T-helper 22 cell (primary cell): ENCODE measurements at regions not wholly inside any gene's neighbourhood (a gene's known extent, or its start where the extent isn't known, plus 50 kb on each side); places are given as distances from the start of the nearest gene placed in this dataset.

Source experiments
- DNase-seq: peaks from one replicate; pipeline ENCODE4 v3.0.0-alpha.2; 2020; ENCODE audit warnings: low read depth

DNA sequence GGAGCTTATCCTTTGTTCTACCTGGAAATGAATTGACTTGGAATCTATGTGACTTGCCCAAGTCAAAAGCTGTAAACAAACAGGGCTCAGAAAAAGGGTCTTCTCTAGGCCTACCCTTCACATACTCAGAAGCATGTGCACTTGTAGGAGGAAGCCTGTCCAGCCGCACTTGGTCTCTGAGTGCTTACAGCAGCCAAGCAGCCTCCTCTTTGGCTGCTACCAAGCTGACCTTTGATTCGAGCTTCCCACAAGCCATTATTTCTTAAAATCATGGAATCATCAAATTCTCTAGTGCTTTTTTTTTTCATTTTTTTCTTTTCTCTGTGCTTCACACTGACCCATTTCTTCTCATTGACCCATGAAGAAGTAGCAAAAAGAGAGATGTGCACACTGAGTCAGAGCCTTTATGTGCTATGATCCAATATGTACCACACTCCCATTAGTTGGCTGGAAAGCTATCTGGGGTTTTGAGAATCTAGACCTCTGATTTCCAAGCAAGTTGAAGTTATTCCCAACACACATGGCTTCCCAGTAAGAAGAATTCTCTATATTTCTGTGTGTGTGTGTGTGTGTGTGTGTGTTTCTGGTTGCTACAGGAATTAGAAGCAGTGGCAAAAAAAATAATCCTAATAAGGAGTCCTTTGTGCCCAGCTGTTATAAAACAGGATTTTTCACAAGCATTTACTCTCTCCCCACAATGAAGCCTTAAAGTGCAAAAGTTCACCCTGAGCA lies 550.3 kb upstream of the TNP1 start:
- no peak for DNase-seq

DNA sequence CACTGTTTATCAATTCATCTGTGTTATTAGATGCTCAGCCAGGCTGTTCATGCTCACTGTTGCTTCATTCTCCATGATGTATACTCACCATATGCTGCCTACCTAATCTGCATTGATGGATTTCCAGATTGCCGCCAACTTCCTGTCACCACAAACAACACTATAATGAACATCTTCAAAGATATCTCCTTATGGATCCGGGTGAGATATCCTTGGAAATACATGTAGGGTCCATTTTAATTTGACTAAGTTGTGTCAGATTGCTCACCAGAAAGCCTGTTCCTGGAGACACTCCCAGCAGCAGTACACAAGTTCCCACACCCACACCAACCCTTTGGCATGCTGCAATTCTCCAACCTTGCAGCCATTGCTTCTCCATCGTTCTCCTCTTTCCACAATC lies 547.5 kb upstream of the TNP1 start:
- no peak for DNase-seq

DNA sequence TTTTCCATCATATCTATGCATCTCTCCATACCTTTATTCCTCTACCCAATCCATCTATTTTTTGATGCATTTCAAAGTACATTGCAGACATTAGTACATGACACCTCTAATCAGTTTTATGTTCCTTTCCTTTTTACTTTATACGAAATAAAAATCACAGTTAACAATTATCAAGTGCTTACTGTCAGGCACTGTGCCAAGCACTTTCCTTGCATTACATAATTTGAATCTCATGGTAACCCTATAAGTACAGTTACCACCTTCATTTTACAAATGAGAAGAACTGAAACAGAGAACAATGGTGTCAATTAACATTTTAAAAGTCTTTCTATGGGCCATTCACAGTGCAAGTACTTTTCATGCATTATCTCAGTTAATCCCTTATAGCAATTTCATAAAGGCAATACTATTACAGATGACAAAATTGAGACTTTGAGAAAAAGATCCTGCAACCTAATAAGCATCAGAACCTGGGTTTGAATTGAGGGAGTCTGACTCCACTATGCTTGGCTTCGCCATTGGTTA lies 544.4 kb upstream of the TNP1 start:
- no peak for DNase-seq

DNA sequence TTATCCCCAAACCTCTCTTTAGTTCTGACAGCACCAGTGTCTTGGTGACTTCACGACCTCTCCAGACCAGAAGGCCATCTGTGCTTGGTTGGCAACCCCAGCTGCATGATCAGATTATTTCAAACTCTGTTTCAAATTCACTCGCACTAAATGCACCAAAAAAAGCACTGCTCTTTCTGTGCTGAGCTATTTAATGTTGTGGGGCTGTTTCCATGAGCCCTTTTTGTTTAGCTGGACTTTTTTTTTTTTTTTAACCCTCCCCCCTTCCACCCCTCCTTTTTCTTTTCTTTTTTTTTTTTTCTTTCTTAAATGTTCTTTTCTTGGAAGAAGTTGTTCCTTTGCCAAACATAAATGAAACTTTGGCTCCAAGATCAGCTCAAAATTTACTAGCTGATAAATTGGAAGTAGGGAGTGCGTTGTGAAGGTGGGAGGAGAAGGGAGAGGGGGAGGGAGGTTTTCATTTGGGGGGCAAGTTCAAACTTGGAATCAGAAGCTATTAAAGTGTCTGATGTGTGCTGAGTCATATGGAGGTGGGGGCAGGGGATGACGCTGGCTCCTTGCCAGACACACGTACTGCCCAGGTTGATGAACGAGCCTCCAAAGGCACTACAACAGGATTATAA lies 543.0 kb upstream of the TNP1 start:
- DNase-seq, result no peak

DNA sequence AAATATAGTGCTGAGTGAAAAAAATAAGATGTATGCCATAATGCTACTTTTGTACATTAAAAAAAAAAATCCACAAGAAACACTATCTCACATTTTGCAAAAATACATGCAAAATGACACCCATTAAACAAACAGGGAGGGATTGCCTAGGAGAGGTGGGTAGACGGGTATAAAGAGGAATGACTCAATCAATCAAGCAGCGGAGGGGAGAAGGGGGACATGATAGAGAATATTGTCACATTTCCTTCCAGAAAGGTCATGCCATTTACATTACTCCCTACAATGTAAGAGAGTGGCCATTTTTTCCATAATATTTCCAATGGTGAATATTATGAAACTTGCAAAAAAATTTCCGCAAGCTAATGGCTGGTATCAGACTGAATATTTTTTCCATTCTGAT lies 542.3 kb upstream of the TNP1 start:
- DNase-seq, result no peak

DNA sequence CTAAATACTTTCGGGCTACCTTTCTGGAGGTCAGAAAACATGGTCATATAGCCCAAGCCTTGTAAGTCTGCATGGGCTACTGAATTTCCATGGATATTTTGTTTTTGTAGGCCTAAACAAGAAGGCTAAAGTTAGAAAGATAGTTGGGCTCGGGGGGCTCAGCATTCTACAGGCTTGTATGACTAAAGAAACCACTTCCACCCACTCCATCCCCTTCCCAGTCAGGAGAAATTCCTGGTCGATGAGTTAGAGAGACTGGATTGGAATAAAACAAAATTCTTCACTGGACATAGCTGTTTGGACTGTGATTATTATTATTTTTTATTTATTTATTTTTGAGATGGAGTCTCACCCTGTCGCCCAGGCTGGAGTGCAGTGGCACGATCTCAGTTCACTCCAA lies 539.4 kb upstream of the TNP1 start:
- DNase-seq, result no peak

DNA sequence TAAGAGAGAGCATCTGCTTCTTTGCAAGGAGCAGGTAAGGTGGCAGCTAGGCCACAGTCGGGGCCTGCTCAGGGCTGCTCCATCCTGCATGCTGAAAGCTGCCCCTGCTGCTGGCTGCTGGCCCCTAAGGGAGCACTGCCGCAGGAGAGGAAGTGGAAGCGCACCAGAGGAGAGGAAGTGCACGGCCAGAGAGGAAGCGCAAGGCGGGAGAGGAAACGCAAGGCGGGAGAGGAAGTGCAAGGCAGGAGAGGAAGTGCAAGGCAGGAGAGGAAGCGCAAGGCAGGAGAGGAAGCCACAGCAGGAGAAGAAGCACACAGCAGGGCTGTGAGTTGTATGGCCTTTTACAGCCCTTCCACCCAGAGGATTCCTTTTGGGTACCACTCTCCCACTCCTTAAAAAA lies 539.0 kb upstream of the TNP1 start:
- no peak for DNase-seq

DNA sequence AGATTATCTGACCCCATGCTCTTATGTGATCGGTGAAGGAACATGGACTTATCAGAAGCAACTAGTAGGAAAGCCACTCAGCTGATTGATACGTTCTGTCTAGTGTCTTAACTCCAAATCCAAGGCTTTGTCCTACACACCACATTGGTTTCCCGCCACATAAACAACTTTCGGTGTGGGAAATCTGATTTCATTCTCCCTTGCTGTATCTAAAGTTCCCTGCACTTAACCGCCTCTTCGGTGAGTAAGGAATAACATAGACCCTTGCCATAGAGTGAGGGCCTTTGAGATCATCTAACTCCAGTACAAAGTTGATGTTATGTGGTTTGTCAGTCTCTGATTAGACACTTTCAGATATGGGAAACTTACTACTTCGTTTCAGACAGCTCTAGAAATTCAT lies 538.2 kb upstream of the TNP1 start:
- DNase-seq, result no peak

DNA sequence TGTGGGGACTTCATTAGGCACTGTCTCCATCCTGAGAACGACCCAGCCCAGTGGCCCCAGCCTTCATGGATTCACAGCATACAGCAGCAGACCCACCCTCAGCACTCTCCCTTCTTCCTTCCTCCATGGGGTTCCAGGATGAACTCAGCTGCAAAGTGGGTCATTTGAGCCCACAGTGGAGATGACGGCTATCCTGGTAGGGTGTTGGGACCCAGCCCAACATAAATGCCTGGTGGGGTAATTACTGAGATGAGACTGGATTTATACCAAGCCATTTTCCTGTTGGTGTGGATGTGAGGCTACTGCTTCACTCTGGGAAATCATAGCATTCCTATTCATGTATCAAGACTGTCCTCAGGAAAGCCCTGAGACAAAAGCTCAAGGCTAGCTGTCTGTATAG lies 536.7 kb upstream of the TNP1 start:
- no peak for DNase-seq

DNA sequence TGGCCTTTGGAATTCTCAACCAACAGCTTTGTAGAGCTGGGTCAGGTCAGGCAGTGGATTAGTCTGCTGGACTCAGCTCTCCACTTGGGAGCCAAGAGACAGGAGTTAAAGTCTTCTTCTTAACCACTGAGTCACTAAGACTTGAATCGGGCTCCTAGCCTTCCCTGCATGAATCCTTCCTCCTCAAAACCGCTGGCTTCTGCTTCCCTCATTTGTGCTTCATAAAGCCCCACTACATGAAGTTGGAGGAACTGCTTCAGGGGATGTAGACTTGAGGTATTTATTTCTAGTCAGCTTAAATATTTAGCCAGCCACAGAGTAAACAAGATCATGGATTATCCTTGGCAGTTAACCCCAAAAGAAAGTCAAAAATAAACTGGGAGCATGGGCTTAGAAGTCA lies 536.3 kb upstream of the TNP1 start:
- no peak for DNase-seq

DNA sequence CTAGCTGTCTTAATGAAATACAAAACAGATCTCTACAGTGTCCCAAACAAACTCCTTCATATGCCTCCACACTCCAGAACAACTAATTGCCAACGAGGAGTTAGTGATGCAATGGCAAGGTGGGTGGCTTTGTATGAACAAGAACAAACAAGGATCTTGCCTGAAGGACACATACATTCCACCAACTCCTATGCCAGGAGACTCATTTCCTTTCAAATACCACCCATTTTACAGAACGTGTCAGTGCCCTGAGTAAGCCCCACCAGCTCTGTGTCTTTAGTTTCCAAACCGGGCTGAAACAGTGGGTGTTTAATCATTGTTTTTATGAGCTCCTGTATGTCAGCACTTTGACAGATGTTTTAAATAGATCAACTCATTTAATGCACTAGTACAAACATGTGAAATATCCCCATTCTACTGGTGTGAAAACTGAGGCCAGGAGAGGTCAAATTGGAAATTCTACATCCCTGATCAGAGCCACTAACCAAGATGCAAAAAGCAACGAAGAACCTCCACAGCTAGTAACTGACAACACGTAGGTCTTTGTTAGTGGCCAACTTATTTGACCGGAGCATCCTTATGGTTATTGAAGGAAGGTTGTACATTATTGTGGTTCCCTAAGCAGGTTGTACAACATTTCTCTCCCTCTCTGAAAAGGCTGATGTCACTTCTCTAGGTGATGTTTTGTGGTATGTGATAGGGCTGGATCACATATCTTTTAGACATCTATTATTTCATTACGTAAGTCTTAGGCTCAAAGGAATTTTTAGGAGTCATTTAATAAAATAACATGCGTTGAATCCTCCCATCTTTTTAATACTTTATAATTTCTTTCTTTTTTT lies 534.9 kb upstream of the TNP1 start:
- no peak for DNase-seq

DNA sequence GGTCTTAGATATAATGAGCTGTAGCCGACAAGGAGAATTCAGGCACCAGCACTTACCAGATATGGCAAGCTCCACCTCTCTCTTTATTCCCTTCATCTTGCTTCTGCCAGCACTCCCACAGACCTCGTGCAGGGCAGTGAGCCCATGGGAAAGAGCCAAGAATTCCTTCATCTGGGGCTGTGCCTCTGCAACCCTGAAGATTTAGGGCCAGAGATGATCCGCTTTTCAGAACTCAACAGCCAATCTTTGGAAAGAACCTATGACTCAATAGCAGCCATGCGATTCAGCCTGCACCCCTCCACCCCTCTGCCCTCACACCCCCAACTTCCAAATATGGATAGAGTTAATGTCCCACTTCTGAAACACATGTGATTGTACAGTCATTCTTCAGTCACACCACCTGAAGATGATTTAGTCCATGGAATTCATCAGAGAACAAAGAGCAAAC lies 533.7 kb upstream of the TNP1 start:
- DNase-seq, result no peak

DNA sequence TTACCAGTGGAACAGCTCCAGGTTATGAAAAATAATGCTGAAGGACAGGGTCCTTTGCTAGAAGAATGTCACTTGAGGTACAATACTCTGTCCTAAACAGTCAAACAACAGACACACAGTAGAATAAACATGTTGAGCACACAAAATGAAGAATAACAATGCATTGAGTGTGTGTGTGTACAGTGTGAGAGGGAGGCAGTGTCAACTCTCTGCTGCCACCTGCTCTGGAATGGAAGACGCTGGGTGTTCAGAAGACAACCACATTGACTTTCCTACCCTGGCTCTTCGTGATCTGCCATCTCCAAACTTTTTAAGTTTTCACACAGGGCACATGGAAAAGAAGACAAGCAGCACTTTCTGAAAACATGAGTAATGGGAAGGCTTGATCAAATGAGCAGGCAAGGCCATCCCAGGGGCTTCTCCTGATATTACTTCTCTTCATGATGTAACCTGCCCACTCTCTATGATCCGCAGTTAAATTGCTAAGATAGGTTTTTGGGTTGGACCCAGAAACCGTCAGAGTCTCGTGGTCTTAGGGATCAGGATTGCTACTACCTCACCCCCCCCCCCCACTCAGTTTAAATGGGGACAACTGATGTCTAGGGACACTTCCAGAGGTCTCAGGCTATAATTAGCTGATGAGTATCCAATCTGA lies 533.2 kb upstream of the TNP1 start:
- no peak for DNase-seq

DNA sequence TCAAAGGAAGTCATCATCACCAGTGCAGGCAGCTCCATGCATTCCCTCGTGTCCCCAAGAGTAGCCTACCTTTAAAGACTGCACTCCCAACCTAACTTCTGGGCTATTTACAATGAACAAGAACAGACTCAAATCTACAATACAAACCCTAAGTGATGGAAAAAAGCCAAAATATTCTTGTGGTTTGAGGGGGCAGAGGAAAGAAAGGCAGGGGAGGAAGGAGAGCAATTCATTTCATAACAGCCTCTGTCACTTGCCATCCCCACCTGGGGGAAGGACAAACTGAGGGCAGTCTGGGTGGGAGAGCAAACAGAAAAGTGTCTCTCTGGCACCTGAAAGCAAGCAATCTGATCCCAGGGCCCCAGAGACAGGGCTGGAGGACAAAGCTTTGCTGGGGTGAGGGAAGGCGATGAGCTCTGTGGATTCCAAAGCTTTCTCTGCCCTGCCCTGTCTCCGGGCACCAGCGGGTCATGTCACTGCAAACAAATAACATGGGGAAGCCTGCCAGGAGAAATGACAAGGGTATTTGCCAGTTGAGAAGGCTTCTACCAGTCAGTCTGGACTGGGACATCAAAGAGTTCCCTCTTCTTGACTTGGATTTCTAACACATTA lies 528.0 kb upstream of the TNP1 start:
- no peak for DNase-seq

DNA sequence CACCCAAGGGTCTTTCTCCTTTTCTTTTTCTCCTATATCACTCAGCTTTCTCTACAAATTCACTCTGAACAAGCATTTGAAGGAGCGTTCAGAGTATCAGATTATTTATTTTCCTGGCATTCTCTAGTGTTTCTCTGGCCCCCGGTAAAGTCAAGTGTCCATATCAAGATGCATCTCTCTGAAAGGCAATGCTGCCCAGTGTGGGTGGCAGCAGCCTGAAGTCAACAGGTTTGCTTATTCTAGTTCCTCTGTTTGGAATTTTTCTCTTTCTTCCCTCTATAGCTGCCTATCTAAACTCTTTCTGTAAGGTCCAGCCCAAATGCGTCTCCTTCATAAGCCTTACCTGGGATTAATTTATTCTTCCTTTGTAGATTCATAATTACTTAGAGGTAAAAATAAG lies 526.2 kb upstream of the TNP1 start:
- no peak for DNase-seq

DNA sequence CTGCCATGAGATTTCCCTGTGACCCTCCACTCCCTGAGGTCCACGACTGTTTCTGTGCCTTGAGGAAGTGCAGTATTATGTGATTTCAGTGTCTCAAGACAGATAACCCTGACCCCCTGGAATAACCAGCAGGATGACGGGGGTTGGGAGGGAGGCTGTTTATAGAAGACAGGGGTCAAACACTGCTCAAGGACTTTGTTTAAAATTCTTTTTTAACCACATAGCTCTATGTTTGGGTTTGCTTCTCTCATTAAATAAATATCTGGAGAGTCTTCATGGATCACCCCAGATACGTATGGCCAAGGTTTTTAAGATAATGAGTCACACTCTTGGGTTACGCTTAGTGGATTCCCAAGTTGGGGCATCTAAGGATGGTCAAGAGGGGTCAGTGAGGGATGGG lies 523.8 kb upstream of the TNP1 start:
- no peak for DNase-seq

DNA sequence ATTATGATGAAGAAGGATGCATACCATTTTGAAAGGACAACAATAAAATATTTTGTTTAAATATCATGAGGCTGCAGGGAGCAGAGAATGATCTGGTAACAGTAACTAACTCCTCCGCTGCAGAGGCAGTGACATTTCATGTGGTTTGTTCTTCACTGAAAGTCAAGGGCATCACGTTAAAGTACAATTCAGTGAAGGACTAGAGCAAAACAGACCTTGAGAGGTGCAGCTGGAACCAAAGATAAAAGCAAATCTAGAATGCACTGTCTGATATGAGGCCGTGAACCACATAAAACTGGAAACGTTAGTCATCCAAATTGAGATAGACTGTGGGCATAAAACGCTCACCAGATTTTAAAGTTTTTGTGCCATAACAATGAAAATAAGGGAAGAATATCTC lies 522.9 kb upstream of the TNP1 start:
- no peak for DNase-seq

DNA sequence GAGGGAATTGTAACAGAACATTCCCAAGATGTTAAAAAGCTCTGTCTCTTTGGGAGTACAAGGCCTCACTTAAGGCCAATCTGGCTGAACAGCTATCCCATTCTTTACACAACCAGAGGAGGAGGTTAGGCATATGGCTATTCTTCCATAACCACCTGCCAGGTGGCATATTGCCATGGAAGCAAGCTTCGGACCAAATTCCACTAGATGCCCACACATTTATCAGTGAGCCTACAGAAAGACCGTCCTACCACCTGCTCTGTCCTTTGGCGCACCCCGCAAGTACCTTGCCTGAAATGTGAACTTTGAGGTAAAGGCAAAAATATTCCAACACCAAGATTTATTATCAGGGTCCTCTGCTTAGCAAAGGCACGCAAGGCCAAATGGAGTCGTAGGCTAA lies 519.9 kb upstream of the TNP1 start:
- DNase-seq, result no peak

DNA sequence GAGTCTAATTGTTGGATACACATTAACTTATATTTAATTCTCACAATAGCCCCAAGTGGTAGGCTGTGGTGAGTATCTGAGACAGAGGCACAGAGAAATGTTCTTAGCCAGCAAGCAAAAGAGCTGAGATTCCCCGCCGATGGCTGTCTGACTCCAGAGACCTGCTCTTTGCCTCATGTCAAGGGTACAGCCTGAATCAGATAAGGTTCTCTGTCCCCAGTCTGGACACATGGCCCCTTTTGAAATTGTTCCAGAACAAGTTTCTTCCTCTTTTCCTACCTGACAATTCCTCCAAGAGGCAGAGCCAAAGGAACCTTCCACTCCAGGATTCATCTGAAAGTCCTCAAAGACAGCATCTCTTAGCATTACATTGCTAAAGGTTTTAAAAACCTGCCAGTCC lies 512.9 kb upstream of the TNP1 start:
- no peak for DNase-seq

DNA sequence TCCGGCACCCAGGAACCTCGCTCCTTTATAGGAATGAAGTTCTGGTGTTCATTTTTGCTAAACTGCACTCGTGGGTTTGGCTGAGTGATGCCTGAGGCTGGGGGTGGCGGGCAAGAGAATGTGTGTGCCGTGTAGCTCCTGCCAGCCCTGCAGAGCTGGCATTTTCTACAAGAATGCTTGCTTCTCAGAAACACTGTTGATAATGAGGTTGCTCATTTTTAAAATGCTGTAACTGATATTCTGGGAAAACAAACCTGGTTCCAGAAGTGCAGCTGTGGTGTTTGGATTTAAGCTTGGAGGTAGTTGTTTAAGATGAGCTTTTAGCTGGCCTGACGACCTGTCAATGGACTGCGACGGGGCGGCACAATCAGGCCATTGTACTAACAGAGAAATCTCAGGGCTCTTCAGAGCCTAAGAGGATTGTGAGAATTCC lies 511.9 kb upstream of the TNP1 start:
- no peak for DNase-seq

DNA sequence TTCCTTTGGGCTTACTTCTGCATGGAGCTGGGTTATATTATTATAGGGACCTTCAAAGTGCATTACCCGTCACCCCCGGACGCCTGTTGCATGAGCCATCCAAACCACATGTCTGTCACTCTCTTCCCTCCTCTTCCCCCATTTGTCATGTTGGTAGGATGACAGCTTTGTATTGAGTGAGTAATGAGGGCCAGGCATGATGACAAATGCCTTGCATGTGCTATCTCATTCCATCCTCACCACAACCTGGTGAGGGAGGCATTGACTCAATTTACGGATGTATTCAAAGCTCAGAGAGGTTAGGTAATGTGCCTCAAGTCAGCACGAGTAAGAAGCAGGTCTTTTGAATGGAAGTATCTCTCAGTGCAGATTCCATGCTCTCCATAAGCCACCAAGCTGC lies 510.5 kb upstream of the TNP1 start:
- DNase-seq, result no peak

DNA sequence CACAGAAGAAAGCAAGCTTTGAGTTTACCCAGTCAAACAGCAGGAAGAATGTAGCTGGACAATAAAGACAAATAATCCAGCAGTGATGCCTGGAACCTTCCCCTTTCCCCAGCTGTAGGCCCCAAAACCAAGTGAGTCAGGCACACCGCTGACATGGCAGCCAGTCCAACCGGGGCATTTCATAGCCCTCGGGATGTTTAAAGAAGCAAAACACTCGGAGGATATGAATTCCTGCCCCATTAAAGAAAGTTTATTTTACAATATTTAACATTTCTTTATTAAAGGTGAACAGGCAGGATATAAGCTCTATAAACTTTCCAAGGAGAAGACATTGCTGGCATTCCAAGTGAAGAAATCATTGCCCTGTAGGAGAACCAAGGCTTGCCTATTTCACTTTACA lies 507.6 kb upstream of the TNP1 start:
- DNase-seq, result no peak
